HEK293 (cell line): ENCODE measurements at regions not wholly inside any gene's neighbourhood (a gene's known extent, or its start where the extent isn't known, plus 50 kb on each side); places are given as distances from the start of the nearest gene placed in this dataset.

Experiments
- CTCF ChIA-PET: fragments of 350-600 bp; formaldehyde crosslinking; extraction: SDS; loops from one replicate; lab custom pipeline; 2021; ENCODE audit warnings: antibody characterized with exemption; lab: Yijun Ruan, JAX
- POLR2A ChIA-PET: fragments of 300-600 bp; formaldehyde crosslinking; extraction: SDS; loops from one replicate; lab custom pipeline; 2020; ENCODE audit warnings: antibody characterized with exemption, inconsistent platforms; lab: Yijun Ruan, JAX
- H3K27ac ChIP-seq: fragments of 200-500 bp; sonication (Bioruptor generic); 2 replicates; pipeline ENCODE4 v1.5.1; 2014; ENCODE audit warnings: low read depth, low read length, control low read depth, inconsistent platforms; ENCODE audit errors: extremely low read depth
- H3K36me3 ChIP-seq, 2 experiments: fragments of 200-500 bp in 1 of 2; sonication (Bioruptor generic) in 1 of 2; 1 replicate in 1 of 2; 2 replicates in 1 of 2; pipeline ENCODE4 v1.5.1; 2014 to 2017; ENCODE audit warnings: inconsistent platforms in 2 of 2, low read length in 2 of 2; ENCODE audit not compliant: control insufficient read depth in 2 of 2, insufficient read depth in 1 of 2
- H3K4me1 ChIP-seq: fragments of 200-500 bp; sonication (Bioruptor generic); 2 replicates; pipeline ENCODE4 v1.5.1; 2014; ENCODE audit warnings: mild to moderate bottlenecking, low read length, inconsistent platforms; ENCODE audit not compliant: control insufficient read depth, insufficient read depth
- H3K4me3 ChIP-seq: 2 replicates; pipeline ENCODE4 v1.5.1; 2011; ENCODE audit warnings: low read depth, mild to moderate bottlenecking, control low read depth, low read length, moderate library complexity
- H3K9me3 ChIP-seq: fragments of 200-500 bp; sonication (Bioruptor generic); 2 replicates; pipeline ENCODE4 v1.5.1; 2014; ENCODE audit warnings: low read depth, low read length, inconsistent platforms; ENCODE audit not compliant: control insufficient read depth, insufficient read depth
- HIC1 ChIP-seq: fragments of 450-650 bp; formaldehyde crosslinking; IDR thresholded peaks from 2 replicates; pipeline ENCODE4 v1.5.1; 2016; ENCODE audit warnings: missing biosample characterization, missing genetic modification characterization
- MEIS1 ChIP-seq: sonication (generic); formaldehyde crosslinking; IDR thresholded peaks from 2 replicates; pipeline ENCODE4 v1.8.1; 2022; ENCODE audit warnings: missing genetic modification reagents, mild to moderate bottlenecking, borderline replicate concordance
- OSR2 ChIP-seq: fragments of 450-650 bp; formaldehyde crosslinking; IDR thresholded peaks from 2 replicates; pipeline ENCODE4 v1.5.1; 2016; ENCODE audit warnings: missing biosample characterization, missing genetic modification characterization
- PRDM2 ChIP-seq: fragments of 450-650 bp; formaldehyde crosslinking; IDR thresholded peaks from 2 replicates; pipeline ENCODE4 v1.5.1; 2016; ENCODE audit warnings: missing biosample characterization, missing genetic modification characterization, borderline replicate concordance
- SP3 ChIP-seq: fragments of 450-650 bp; formaldehyde crosslinking; IDR thresholded peaks from 2 replicates; pipeline ENCODE4 v1.5.1; 2016; ENCODE audit warnings: missing biosample characterization, missing genetic modification characterization
- WT1 ChIP-seq: fragments of 450-650 bp; formaldehyde crosslinking; IDR thresholded peaks from 2 replicates; pipeline ENCODE4 v1.5.1; 2016; ENCODE audit warnings: missing biosample characterization, missing genetic modification characterization
- ZBTB10 ChIP-seq: fragments of 450-650 bp; formaldehyde crosslinking; IDR thresholded peaks from 2 replicates; pipeline ENCODE4 v1.5.1; 2016; ENCODE audit warnings: missing biosample characterization, missing genetic modification characterization
- ZBTB17 ChIP-seq: fragments of 450-650 bp; formaldehyde crosslinking; IDR thresholded peaks from 2 replicates; pipeline ENCODE4 v1.5.1; 2016; ENCODE audit warnings: missing biosample characterization, missing genetic modification characterization
- ZNF274 ChIP-seq, 2 experiments: fragments of 200-500 bp in 1 of 2; fragments of 450-650 bp in 1 of 2; sonication (Bioruptor generic) in 1 of 2; formaldehyde crosslinking in 1 of 2; IDR thresholded peaks; 2 replicates each; pipeline versions ENCODE4 v1.5.1 to v1.6.1; 2014 to 2016; ENCODE audit warnings: borderline replicate concordance in 1 of 2, inconsistent platforms in 1 of 2, low read length in 1 of 2, missing biosample characterization in 1 of 2, missing genetic modification characterization in 1 of 2
- ZNF362 ChIP-seq: fragments of 450-650 bp; formaldehyde crosslinking; IDR thresholded peaks from 2 replicates; pipeline ENCODE4 v1.5.1; 2016; ENCODE audit warnings: missing biosample characterization, missing genetic modification characterization
- ZNF391 ChIP-seq: fragments of 450-650 bp; formaldehyde crosslinking; IDR thresholded peaks from 2 replicates; pipeline ENCODE4 v1.5.1; 2016; ENCODE audit warnings: low read depth, missing biosample characterization, missing genetic modification characterization, borderline replicate concordance
- ZNF48 ChIP-seq: fragments of 450-650 bp; formaldehyde crosslinking; IDR thresholded peaks from 2 replicates; pipeline ENCODE4 v1.5.1; 2016; ENCODE audit warnings: missing biosample characterization, missing genetic modification characterization
- ZNF560 ChIP-seq: fragments of 450-650 bp; formaldehyde crosslinking; IDR thresholded peaks from 2 replicates; pipeline ENCODE4 v1.5.1; 2017; ENCODE audit warnings: missing biosample characterization, missing genetic modification characterization, borderline replicate concordance
- ZNF658 ChIP-seq: fragments of 450-650 bp; formaldehyde crosslinking; IDR thresholded peaks from 2 replicates; pipeline ENCODE4; 2016; ENCODE audit warnings: missing biosample characterization, missing genetic modification characterization
- ZNF664 ChIP-seq: fragments of 450-650 bp; formaldehyde crosslinking; IDR thresholded peaks from 2 replicates; pipeline ENCODE4 v1.5.1; 2016; ENCODE audit warnings: missing biosample characterization, missing genetic modification characterization
- ZNF830 ChIP-seq: fragments of 450-650 bp; IDR thresholded peaks from 2 replicates; pipeline ENCODE4 v1.5.0; 2018; ENCODE audit warnings: missing biosample characterization, missing genetic modification characterization, low read depth, mild to moderate bottlenecking, moderate library complexity
- ZNF837 ChIP-seq: fragments of 450-650 bp; formaldehyde crosslinking; IDR thresholded peaks from 2 replicates; pipeline ENCODE4 v1.5.1; 2016; ENCODE audit warnings: missing biosample characterization, missing genetic modification characterization
- ZSCAN18 ChIP-seq: fragments of 450-650 bp; formaldehyde crosslinking; IDR thresholded peaks from 2 replicates; pipeline ENCODE4 v1.5.1; 2016; ENCODE audit warnings: missing biosample characterization, missing genetic modification characterization
- ZXDB ChIP-seq: fragments of 450-650 bp; formaldehyde crosslinking; IDR thresholded peaks from 2 replicates; pipeline ENCODE4 v1.5.1; 2016; ENCODE audit warnings: missing biosample characterization, missing genetic modification characterization

- no peak for TF ChIP-seq ZBTB10 (tag by site-specific recombination)
- no peak for TF ChIP-seq PRDM2
- TF ChIP-seq HIC1 (tag by site-specific recombination): no peak
- TF ChIP-seq OSR2 (tag by site-specific recombination): no peak
- TF ChIP-seq SP3 (tag by site-specific recombination): no peak
- no peak for TF ChIP-seq ZSCAN18 (tag by site-specific recombination)
- no peak for TF ChIP-seq ZNF362
- TF ChIP-seq ZXDB (tag by site-specific recombination): no peak
- no peak for TF ChIP-seq ZNF837 (tag by site-specific recombination)
- TF ChIP-seq MEIS1: no peak
- TF ChIP-seq, all 188 proteins: peak for 0
These were observed 408.6 kb upstream of the IMPG1 start (continued) for GRCh38 chr6:76481101-76481500.

- Histone ChIP-seq H3K4me1 (no peaks in the 10 kb centered on the region), H3K9me3 (no peaks in the 10 kb centered on the region), H3K27ac (no peak overlapping the region), H3K36me3 (no peaks in the 10 kb centered on the region), H3K4me3 (no peak overlapping the region)
- POLR2A ChIA-PET: no interaction called here
- CTCF ChIA-PET: no interaction called here
- TF ChIP-seq ZNF658 (tag by site-specific recombination) (no peak), WT1 (tag by site-specific recombination) (no peak), ZNF48 (tag by site-specific recombination) (no peak), ZBTB17 (tag by site-specific recombination) (no peak), ZNF274 (IDR thresholded peaks at IDR 0.05; ENCODE audit: low read length) (no peak), ZNF274 (tag by site-specific recombination; IDR thresholded peaks at IDR 0.05; ENCODE audit: borderline replicate concordance) (no peak), ZNF664 (tag by site-specific recombination) (no peak), ZNF830 (no peak), ZNF560 (tag by site-specific recombination) (no peak), ZNF391 (tag by site-specific recombination) (no peak)
These were observed 400.4 kb upstream of the IMPG1 start for GRCh38 chr6:76472858-76473257.
